ENCODE measurements at regions not wholly inside any gene's neighbourhood (a gene's known extent, or its start where the extent isn't known, plus 50 kb on each side); places are given as distances from the start of the nearest gene placed in this dataset.
"Not testable (repeated sequence)": the region's sequence is repeated elsewhere in the genome, so short reads cannot be mapped to it uniquely, and the experiment has no call there.

DNA sequence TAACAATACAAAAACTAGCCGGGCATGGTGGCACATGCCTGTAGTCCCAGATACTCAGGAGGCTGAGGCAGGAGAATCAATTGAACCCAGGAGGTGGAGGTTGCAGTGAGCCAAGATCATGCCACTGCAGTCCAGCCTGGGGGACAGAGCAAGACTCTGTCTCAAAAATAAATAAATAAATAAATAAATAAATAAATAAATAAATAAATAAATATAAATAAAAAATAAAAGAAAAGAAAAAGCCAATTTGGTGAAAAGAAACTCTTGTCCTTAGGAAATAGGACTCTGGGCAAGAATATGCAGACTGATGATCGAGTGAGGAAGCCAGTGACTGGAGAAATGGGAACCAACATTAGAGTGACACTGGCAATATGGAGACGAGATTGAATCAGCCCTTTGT lies 171.9 kb upstream of the DCC start:
- not testable (repeated sequence) for TF ChIP-seq POLR2A (IDR thresholded peaks at IDR 0.05; ENCODE audit: low read length); GATA1 (IDR thresholded peaks at IDR 0.05; ENCODE audit: low read depth, low read length)
